ENCODE measurements at regions not wholly inside any gene's neighbourhood (a gene's known extent, or its start where the extent isn't known, plus 50 kb on each side); places are given as distances from the start of the nearest gene placed in this dataset.

DNA sequence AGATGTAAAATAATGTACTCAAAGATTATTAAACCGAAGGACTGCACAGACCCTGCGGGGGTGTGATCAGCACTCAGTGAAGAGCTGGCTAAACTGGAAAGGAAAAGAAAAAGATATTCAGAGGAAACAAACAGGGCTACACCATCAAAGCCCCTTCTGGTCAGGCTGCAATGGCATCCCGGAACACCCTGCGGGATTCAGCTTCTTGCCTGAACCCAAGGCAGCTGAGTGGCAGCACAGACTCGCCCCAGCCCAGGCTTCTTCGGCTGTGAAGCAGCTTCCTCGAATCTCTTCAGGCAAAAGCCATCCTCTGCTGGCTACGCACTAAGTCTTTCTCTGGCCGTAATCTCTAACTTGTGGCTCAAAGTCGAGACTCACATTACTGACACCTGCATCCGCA lies 220.9 kb downstream of the TEX29 start:
- no peak for DNase-seq
- CTCF ChIA-PET = no interaction called here
- Mint-ChIP-seq H3K4me3 (no peak overlapping the region), H3K36me3 (no peaks in the 10 kb centered on the region), H3K27ac (no peak overlapping the region), H3K4me1 (no peaks in the 10 kb centered on the region), H3K9me3 (peaks cover 15% of the 10 kb centered on the region), H3K27me3 (peaks cover 22% of the 10 kb centered on the region)

DNA sequence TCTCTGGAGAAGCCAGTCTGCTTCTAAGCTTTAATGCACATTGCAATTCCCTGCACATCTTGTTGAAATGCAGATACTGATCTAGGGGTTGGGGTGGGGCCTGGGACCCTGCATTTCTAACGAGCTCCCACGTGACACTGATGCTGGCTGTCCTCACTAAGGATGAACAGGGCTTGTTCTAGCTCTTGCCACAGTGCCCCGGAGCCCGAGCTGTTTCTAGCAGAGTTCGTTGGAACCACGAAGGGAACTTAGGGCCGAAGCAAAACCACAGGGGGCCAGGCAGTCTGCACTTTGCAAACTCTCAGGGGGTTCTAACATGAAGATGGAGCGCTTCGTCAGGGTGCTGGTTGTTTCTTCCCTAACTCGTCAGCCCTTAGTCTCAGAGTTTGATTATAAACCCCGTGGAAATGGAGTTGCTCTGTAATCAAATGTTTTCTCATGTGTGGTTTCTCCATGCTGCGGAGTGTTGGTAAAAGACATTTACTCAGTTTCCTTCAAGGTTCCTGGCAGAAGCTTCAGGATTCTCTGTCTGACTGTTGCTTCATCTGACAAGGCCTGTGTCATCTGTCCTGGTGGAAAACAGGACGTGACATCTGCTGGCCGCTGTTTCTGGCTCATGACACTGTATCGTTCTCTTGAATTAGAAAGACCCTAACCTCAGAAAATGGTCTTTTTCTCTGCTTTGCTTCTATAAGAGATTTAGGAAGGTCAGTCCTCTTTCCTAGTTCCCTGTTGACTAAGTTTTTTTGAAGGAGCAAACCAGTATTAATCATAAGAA lies 221.5 kb downstream of the TEX29 start:
- H3K9me3 Mint-ChIP-seq = peaks cover 18% of the 10 kb centered on the region
- CTCF ChIA-PET = no interaction called here
- no peak overlapping the region for H3K4me3 Mint-ChIP-seq
- H3K36me3 Mint-ChIP-seq = no peaks in the 10 kb centered on the region
- peaks cover 16% of the 10 kb centered on the region for H3K27me3 Mint-ChIP-seq
- no peak overlapping the region for H3K27ac Mint-ChIP-seq
- no peaks in the 10 kb centered on the region for H3K4me1 Mint-ChIP-seq
- DNase-seq = no peak

DNA sequence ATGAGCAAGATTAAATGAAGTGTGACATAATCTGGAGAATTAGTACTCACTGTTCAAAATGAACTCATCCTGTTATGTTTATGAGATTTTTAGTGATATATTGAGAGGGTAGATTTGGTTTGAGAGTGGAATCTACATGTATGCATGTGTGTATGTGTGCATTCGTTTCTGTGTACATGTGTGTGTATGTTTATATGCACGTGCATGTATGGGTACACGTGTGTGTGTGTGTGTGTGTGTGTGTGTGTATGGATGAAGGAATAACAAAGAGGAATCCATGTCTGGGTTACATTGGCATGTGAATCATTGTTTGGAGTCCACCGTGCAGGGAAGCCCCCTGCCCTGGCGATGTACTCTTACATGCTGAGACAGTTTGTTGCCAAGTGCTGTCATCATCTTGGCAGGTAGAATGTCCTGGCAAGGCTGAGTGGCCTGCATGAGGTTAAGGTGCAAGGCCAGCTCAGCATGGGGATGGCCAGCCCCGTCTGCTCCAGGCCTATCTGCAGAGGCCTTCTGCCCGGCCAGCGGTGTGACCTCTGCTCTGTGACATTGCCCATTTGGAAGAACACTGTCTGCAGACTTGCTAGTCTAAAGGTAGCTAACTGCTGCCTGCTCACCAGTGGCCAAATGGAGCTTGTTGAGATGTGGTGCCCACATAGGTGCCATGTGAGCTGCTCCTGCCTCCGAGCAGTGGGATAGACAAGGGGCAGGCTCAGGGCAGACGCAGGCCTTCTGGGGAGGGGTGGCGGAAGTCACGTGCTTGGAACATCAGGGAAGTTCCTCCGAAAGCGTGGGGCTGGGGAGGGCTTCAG lies 222.3 kb downstream of the TEX29 start:
- CTCF ChIA-PET = no interaction called here
- no peak overlapping the region for H3K4me3 Mint-ChIP-seq
- peaks cover 8% of the 10 kb centered on the region for H3K27me3 Mint-ChIP-seq
- no peaks in the 10 kb centered on the region for H3K4me1 Mint-ChIP-seq
- no peaks in the 10 kb centered on the region for H3K36me3 Mint-ChIP-seq
- no peak overlapping the region for H3K27ac Mint-ChIP-seq
- DNase-seq = no peak
- H3K9me3 Mint-ChIP-seq = peaks cover 18% of the 10 kb centered on the region

DNA sequence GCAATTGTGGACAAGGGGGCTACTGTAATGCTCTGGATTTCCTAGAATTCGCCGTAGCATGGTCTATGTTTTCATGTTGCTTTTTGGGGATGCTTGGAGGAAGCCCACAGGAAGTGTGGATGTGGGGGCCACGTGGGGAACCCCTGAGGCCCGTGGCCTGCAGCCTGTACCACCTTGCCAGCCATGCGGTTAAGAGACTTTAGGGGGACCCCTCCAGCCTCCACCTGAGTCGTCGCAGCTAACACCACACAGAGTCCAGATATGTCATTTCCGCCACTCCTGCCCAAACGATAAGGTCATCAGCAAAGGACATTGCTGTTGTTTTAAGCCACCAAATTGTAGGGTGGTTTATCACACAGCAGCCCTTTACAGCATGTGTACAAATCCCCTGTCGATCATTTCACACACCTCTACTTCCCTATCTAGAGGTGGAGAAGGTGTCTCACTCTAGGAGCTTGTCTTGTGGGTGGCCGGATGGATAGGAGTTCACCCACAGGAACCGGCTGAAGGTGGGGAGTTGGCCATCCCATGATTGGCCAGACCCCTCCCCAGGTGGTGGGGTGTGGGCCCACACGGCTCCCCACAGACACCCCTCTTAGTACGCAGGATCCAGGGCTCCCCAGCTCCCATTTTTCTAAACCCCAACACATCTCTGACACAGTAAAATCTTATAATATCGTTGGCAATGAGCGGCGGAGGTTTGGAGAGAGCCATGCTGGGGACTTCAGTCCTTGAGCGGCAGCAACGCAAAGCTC lies 226.7 kb downstream of the TEX29 start:
- no peak overlapping the region for H3K27ac Mint-ChIP-seq
- H3K4me3 Mint-ChIP-seq = no peak overlapping the region
- H3K27me3 Mint-ChIP-seq = no peaks in the 10 kb centered on the region
- DNase-seq = no peak
- no peaks in the 10 kb centered on the region for H3K4me1 Mint-ChIP-seq
- CTCF ChIA-PET = no interaction called here
- H3K9me3 Mint-ChIP-seq = peaks cover 18% of the 10 kb centered on the region
- no peaks in the 10 kb centered on the region for H3K36me3 Mint-ChIP-seq

DNA sequence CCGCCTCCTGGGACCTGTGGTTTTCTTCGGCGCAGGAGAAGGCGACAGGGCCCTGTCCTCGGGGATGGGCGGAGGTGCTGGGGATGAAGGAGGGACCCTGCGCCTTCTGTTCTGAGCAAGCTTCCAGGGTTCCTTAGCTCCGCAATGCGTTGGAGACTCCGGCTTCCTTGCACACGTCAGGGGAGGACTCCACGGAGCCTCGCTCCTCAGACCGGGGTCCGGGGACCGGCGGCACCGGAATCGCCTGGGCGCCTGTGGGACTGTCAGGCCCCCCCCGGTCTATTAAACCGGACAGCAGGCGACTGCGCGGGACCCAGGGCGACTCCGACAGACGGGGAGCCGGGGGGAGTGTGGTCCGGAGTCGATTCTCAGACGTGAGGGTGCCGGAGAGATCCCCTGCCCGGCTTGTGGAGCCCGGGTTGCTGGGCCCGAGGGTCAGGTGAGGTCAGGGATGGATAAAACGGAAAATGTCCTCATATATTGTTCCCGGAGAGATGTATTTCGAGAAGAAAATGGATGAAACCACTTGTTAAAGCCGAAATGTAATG lies 227.4 kb downstream of the TEX29 start:
- Mint-ChIP-seq H3K36me3 (no peaks in the 10 kb centered on the region), H3K4me1 (no peaks in the 10 kb centered on the region), H3K27ac (no peak overlapping the region), H3K4me3 (no peak overlapping the region), H3K9me3 (peaks cover 18% of the 10 kb centered on the region), H3K27me3 (no peaks in the 10 kb centered on the region)
- DNase-seq = no peak
- CTCF ChIA-PET = no interaction called here

DNA sequence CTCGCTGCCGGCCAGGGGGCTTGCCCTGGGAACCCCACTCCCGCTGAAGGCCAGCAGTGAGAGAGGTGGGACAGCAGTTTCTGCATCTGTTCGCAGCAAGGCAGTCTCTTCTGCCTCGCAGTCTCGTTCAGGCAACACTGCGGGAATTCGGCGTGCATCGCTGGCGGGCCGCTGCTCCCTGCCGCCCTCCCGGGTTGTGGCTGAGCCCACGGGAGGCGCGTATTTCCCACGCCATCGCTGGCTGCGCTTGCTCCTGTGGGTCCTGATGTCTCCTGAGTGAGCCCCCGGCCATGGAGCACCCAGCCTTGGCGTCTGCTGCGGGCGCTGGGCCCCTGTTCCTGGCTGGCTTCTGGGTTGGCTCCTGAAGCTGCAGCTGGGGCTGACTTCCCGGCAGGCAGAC lies 227.9 kb downstream of the TEX29 start:
- CTCF ChIA-PET = no interaction called here
- H3K36me3 Mint-ChIP-seq = no peaks in the 10 kb centered on the region
- H3K27ac Mint-ChIP-seq = no peak overlapping the region
- H3K9me3 Mint-ChIP-seq = peaks cover 18% of the 10 kb centered on the region
- no peak for DNase-seq
- no peaks in the 10 kb centered on the region for H3K4me1 Mint-ChIP-seq
- H3K27me3 Mint-ChIP-seq = no peaks in the 10 kb centered on the region
- H3K4me3 Mint-ChIP-seq = no peak overlapping the region

DNA sequence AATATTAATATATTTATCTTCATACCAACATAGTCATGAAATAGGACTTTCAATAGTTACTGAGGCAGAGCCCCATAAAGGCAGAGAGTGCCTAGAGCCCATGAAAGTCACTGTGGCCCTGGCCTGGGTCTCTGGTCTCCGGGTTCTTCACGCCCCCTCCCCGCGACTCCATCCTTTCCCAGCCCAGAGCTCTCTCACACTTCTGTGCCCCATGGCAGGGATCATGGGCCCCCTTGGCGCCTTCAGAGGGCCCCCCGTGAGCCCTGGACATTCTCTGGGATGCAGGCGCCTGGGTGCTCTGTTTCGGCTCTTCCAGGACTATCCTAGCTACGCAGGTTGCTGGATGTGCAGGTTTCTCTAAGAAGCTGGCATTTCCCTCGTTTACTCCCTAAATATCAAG lies 228.4 kb downstream of the TEX29 start:
- no peak for DNase-seq
- H3K4me1 Mint-ChIP-seq = no peaks in the 10 kb centered on the region
- CTCF ChIA-PET = no interaction called here
- H3K9me3 Mint-ChIP-seq = peaks cover 18% of the 10 kb centered on the region
- no peaks in the 10 kb centered on the region for H3K36me3 Mint-ChIP-seq
- no peak overlapping the region for H3K27ac Mint-ChIP-seq
- no peaks in the 10 kb centered on the region for H3K27me3 Mint-ChIP-seq
- no peak overlapping the region for H3K4me3 Mint-ChIP-seq

DNA sequence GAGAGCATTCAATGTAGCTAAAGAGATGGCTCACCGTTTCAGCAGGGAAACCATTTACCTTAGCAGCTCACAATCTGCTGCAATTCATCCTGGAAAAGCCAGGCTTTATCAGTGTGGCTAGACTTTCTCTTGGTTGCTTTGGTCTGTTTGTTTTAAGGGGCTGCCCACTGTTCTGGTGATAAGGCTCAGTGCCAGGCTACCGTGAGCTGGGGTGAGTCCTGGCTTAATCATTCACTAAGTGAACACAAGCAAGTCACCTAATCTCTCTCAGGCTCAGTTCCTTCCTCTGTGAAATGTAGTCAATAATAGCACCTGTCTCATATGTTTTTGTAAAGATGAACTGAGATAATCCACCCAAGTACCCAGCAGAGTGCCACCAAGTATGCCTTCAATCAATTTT lies 229.0 kb downstream of the TEX29 start:
- no peak for DNase-seq
- H3K9me3 Mint-ChIP-seq = peaks cover 12% of the 10 kb centered on the region
- no peaks in the 10 kb centered on the region for H3K4me1 Mint-ChIP-seq
- no peaks in the 10 kb centered on the region for H3K27me3 Mint-ChIP-seq
- CTCF ChIA-PET = no interaction called here
- H3K4me3 Mint-ChIP-seq = no peak overlapping the region
- no peaks in the 10 kb centered on the region for H3K36me3 Mint-ChIP-seq
- no peak overlapping the region for H3K27ac Mint-ChIP-seq

DNA sequence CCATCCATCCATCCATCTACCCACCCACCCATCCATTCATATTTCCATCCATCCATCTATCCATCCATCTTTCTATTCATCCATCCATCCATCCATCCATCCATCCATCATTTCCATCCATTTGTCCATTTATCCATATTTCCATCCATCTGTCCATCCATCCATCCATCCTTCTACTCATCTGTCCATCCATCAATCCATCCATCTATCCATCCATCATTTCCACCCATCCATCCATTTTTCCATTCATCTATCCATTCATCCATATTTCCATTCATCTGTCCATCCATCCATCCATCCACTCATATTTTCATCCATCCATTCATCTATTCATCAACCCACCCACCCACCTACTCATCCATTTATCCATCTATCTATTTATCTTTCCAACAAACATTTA lies 229.6 kb downstream of the TEX29 start:
- Mint-ChIP-seq H3K27ac (no peak overlapping the region), H3K4me1 (no peaks in the 10 kb centered on the region), H3K4me3 (no peak overlapping the region), H3K27me3 (no peaks in the 10 kb centered on the region), H3K9me3 (peaks cover 8% of the 10 kb centered on the region), H3K36me3 (no peaks in the 10 kb centered on the region)
- DNase-seq = no peak
- CTCF ChIA-PET = no interaction called here

DNA sequence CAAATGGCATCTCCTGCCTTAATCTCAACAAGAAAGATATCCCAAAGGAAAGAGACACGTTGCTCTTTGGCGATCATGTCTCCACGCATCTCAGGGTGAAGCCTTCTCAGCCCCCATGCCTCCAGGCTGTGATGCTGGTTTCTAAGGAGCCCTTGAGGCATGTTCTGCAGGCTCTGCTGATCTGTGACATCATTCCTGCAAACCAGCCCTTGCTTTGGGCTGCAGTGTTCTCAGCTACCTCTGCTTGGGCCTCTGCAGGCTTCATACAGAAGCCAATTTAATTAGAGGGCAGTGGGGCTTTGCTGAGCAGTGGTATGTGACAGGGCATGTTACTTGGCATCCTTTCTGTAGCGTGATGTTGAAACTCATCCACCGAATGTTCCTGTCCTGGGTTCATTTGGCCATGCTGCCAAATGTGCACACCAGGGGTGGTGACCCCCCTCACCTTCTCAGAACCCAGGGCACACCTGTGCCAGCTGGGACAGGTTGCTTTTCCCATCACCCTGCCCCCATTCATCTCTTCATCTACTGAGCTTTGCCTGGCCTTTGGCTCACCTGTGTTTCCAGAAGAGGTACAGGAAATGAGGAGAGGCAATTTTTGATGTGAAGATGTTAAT lies 230.9 kb downstream of the TEX29 start:
- Mint-ChIP-seq H3K27ac (no peak overlapping the region), H3K36me3 (no peaks in the 10 kb centered on the region), H3K27me3 (no peaks in the 10 kb centered on the region), H3K4me1 (no peaks in the 10 kb centered on the region), H3K9me3 (peaks cover 3% of the 10 kb centered on the region), H3K4me3 (no peak overlapping the region)
- DNase-seq = no peak
- CTCF ChIA-PET = no interaction called here

DNA sequence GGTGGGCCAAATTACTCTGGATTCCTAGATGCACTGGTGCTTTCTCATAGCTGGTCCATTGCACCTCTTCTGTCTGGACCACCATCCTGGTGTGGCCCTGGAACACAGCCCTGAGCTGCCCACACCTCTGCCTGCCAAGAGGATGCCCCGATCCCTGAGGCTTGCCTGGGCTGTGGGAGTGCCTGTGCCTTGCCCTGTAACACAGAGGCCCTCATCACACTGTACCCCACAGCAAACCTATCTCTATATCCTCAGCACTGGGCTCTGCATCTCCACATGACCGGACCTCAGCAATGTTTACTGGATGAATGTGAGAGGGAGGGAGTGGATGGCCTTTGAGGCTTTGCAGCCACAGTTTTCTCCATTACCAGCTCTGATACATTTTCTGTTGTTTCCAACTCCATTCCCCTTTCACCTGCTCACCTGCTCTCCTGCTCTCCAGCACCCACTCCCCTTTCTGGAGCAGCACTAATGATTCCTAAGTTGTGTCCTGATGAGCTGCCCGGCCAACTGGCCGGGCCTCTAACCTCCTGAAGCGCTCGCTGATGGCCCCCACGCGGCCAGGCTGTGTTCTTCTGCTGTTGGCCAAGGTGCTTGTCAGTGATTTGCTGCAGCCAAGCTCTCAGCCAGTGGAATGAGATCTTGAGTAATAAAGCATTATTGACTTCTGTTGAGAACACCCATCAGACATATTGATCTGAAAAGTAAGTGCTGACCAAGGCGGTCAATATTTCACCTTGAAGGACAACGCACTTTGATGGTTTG lies 232.6 kb downstream of the TEX29 start:
- CTCF ChIA-PET = no interaction called here
- peaks cover under 1% of the 10 kb centered on the region for H3K27me3 Mint-ChIP-seq
- no peaks in the 10 kb centered on the region for H3K9me3 Mint-ChIP-seq
- no peaks in the 10 kb centered on the region for H3K4me1 Mint-ChIP-seq
- H3K4me3 Mint-ChIP-seq = no peak overlapping the region
- DNase-seq = no peak
- no peaks in the 10 kb centered on the region for H3K36me3 Mint-ChIP-seq
- no peak overlapping the region for H3K27ac Mint-ChIP-seq

DNA sequence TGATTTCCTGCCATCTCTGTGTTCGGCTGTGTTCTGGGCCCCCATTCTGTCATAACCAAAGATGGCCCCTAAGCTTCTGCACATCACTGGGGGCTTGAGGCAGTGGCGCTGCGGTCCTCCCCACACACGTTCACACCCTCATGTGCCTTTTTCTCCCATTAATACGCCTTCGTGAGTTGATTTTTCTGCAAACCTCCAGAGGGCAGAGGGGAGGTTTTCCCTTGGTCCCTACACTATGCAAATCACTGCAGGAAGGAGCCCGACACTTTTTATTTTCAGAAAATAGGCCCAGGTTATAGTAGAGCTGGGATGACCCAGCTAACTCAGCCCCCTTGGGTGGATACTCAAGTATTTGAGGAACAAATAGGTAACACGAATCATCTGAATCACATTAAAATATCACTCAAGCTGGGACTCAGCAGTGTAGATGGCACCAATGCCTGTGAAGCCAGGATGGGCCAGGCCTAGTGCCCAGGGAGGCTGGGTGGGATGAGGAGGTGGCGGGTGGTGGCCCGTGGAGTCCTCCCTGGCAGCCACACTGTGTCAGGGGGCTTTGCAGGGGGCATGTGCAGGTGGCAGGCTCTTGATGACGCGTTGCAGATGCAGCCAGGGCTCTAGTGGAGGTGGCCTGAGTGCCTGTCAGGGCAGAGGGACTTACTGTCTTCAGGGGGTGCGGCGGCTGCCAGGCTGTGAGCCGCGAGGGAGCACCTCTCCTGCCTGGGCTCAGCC lies 234.3 kb downstream of the TEX29 start:
- peaks cover 3% of the 10 kb centered on the region for H3K27me3 Mint-ChIP-seq
- DNase-seq = no peak
- CTCF ChIA-PET = no interaction called here

DNA sequence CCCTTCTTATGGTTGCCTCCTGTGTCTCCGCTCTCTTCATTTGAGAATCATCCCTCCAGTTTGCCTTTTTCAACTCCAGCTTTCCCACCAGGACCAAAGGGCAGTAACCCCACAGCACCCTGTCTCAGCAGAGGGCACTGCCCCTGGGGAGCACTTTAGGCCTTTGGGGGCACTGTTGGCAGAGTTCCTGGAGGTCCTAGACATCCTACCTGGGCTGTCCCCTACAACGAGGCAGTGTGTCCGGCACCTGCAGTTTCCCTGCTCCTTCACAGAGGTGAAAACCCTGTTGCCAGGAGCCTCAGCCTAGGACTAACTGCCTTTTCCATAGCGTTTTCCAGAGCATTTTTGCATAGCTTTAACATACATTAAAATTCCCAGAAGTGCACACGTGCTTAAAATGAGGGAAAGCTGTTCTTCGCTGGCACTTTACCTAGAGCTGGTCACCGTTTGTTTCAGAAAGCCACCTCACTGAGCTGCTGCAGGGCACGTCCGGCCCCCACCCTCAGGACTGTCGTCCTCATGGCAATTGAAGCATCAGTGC lies 234.9 kb downstream of the TEX29 start:
- DNase-seq = no peak
- Mint-ChIP-seq H3K27ac (no peak overlapping the region), H3K4me1 (no peaks in the 10 kb centered on the region), H3K4me3 (no peak overlapping the region), H3K36me3 (no peaks in the 10 kb centered on the region), H3K9me3 (no peaks in the 10 kb centered on the region), H3K27me3 (peaks cover 3% of the 10 kb centered on the region)
- CTCF ChIA-PET = no interaction called here

More for the DNA sequence above, 234.3 kb downstream of the TEX29 start:
- no peaks in the 10 kb centered on the region for H3K36me3 Mint-ChIP-seq
- no peaks in the 10 kb centered on the region for H3K4me1 Mint-ChIP-seq
- H3K27ac Mint-ChIP-seq = no peak overlapping the region
- H3K9me3 Mint-ChIP-seq = no peaks in the 10 kb centered on the region
- H3K4me3 Mint-ChIP-seq = no peak overlapping the region
